ENCODE measurements at regions not wholly inside any gene's neighbourhood (a gene's known extent, or its start where the extent isn't known, plus 50 kb on each side); places are given as distances from the start of the nearest gene placed in this dataset.
A peak's percentile ranks its signal among the peaks of the same experiment; 100 is the strongest.

DNA sequence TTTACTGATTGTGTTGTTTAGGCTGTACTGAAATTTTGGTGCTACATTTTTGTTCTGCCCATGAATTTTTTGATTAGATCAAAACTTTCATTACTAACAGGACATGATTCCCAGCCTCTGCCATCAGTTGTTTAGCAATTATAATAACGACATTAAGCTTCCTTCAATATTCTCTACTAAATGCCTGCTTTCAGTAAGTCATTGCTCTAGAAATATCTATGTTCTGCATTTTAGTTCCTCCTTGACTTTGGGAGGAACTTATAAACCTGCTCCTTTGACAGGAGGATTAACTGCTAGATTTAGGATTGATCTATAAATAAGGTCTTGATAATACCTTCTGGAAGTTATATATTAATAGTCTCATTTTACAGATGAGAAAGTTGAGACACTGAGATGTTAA is 269.1 kb downstream of the RAP2B start:
- Histone ChIP-seq H3K36me3 (ENCODE audit: control insufficient read depth in 4 of 4, insufficient read depth in 4 of 4, low read length in 3 of 4) (no peaks in the 10 kb centered on the region), H3K4me3 (ENCODE audit: control insufficient read depth in 1 of 7, extremely low read depth in 1 of 7, insufficient read depth in 4 of 7, low read depth in 2 of 7, low read length in 6 of 7) (no peak overlapping the region), H3K27me3 (replicated peaks in 2 of 5; ENCODE audit: control insufficient read depth in 4 of 5, insufficient read depth in 5 of 5, low read length in 4 of 5) (peaks cover 0 to 45% (median 13%) of the 10 kb centered on the region in 5 experiments), H3K9me3 (ENCODE audit: control extremely low read depth in 1 of 5, control insufficient read depth in 4 of 5, insufficient read depth in 2 of 5, low read depth in 1 of 5, low read length in 4 of 5) (peaks cover 0 to 7% (median 0%) of the 10 kb centered on the region in 5 experiments), H3K27ac (ENCODE audit: insufficient read depth in 1 of 2, low read depth in 1 of 2, low read length in 2 of 2, poor library complexity in 1 of 2, severe bottlenecking in 2 of 2) (no peak overlapping the region), H3K4me1 (ENCODE audit: control extremely low read depth in 1 of 4, control insufficient read depth in 4 of 4, insufficient read depth in 4 of 4, low read length in 3 of 4) (no peaks in the 10 kb centered on the region)
- ChIA-PET CTCF (interaction anchor here (1.4 kb wide), 1 partner anchor 19 kb away, joined by 3 read pairs; no protein-coding TSS in a partner anchor), POLR2A (no interaction called here)
- 0% methylated on average over 1 of the region's 1 CpG for WGBS (ENCODE audit: insufficient coverage)
- no peak for DNase-seq

DNA sequence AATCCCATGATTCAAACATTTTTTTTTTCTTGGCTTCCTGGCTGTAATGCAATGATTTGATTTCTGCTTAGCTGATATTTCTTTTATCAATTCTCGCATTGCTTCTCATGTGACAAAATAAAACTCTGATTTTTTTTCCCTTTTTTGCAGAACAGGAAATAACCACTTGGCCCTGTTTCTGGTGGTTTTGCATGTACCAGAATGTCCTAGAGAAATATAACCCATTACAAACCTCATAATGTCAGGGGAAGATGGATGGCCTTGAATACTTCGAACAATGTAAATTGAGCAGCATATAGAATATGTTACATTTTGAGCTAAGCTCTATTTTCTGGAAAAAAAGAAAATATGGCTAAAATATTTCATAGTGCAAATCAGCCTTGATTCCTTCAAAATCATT is 275.6 kb downstream of the RAP2B start:
- ChIA-PET CTCF (interaction anchor here (0.8 to 1.3 kb wide), 2 partner anchors 19 to 253 kb away, joined by 3 read pairs; no protein-coding TSS in a partner anchor), POLR2A (no interaction called here)
- DNase-seq, result peak; percentile 18 to 58 (median 48)
- H3K4me1 ChIP-seq (ENCODE audit: control extremely low read depth in 1 of 4, control insufficient read depth in 4 of 4, insufficient read depth in 4 of 4, low read length in 3 of 4), result peaks cover 0 to 9% (median 8%) of the 10 kb centered on the region in 4 experiments
- H3K36me3 ChIP-seq (ENCODE audit: control insufficient read depth in 4 of 4, insufficient read depth in 4 of 4, low read length in 3 of 4), result no peaks in the 10 kb centered on the region
- peaks cover 0 to 64% (median 29%) of the 10 kb centered on the region in 5 experiments for H3K27me3 ChIP-seq (replicated peaks in 2 of 5; ENCODE audit: control insufficient read depth in 4 of 5, insufficient read depth in 5 of 5, low read length in 4 of 5)
- H3K27ac ChIP-seq (ENCODE audit: insufficient read depth in 1 of 2, low read depth in 1 of 2, low read length in 2 of 2, poor library complexity in 1 of 2, severe bottlenecking in 2 of 2), result no peak overlapping the region
- WGBS (ENCODE audit: insufficient coverage), result 0% methylated on average over 1 of the region's 2 CpGs
- H3K4me3 ChIP-seq (ENCODE audit: control insufficient read depth in 1 of 7, extremely low read depth in 1 of 7, insufficient read depth in 4 of 7, low read depth in 2 of 7, low read length in 6 of 7), result no peak overlapping the region
- H3K9me3 ChIP-seq (ENCODE audit: control extremely low read depth in 1 of 5, control insufficient read depth in 4 of 5, insufficient read depth in 2 of 5, low read depth in 1 of 5, low read length in 4 of 5), result peaks cover 0 to 6% (median 0%) of the 10 kb centered on the region in 5 experiments

DNA sequence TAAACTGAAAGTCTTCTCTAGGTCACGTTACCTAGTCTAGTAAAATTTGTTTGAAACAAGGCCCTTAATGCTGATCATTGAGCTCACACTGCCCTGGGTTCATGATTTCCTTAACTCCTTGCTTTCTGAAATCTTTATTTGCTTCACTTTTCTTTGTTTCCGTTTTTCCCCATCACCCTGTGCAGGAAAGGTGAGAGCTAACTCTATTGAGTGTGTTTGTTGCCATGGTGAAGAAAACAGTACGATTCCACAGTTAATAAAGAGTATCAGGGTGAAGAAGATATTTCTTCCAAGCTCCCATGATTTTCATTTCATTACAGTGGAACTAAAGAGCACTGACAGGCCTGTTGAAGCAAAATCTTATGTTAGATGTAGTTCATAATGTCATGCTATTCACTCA is 276.2 kb downstream of the RAP2B start:
- 56% methylated on average over 1 of the region's 3 CpGs for whole genome bisulfite sequencing (ENCODE audit: insufficient coverage)
- H3K4me1 ChIP-seq (ENCODE audit: control extremely low read depth in 1 of 4, control insufficient read depth in 4 of 4, insufficient read depth in 4 of 4, low read length in 3 of 4), result peaks cover 0 to 9% (median 8%) of the 10 kb centered on the region in 4 experiments
- POLR2A ChIA-PET, result no interaction called here
- no peak for DNase-seq
- H3K4me3 ChIP-seq (ENCODE audit: control insufficient read depth in 1 of 7, extremely low read depth in 1 of 7, insufficient read depth in 4 of 7, low read depth in 2 of 7, low read length in 6 of 7), result no peak overlapping the region
- peaks cover 0 to 65% (median 28%) of the 10 kb centered on the region in 5 experiments for H3K27me3 ChIP-seq (replicated peaks in 2 of 5; ENCODE audit: control insufficient read depth in 4 of 5, insufficient read depth in 5 of 5, low read length in 4 of 5)
- no peak overlapping the region for H3K27ac ChIP-seq (ENCODE audit: insufficient read depth in 1 of 2, low read depth in 1 of 2, low read length in 2 of 2, poor library complexity in 1 of 2, severe bottlenecking in 2 of 2)
- H3K36me3 ChIP-seq (ENCODE audit: control insufficient read depth in 4 of 4, insufficient read depth in 4 of 4, low read length in 3 of 4), result no peaks in the 10 kb centered on the region
- CTCF ChIA-PET, result interaction anchor here (1.3 kb wide), 1 partner anchor 274 kb away, joined by 4 read pairs; no protein-coding TSS in a partner anchor
- peaks cover 0 to 6% (median 0%) of the 10 kb centered on the region in 5 experiments for H3K9me3 ChIP-seq (ENCODE audit: control extremely low read depth in 1 of 5, control insufficient read depth in 4 of 5, insufficient read depth in 2 of 5, low read depth in 1 of 5, low read length in 4 of 5)

DNA sequence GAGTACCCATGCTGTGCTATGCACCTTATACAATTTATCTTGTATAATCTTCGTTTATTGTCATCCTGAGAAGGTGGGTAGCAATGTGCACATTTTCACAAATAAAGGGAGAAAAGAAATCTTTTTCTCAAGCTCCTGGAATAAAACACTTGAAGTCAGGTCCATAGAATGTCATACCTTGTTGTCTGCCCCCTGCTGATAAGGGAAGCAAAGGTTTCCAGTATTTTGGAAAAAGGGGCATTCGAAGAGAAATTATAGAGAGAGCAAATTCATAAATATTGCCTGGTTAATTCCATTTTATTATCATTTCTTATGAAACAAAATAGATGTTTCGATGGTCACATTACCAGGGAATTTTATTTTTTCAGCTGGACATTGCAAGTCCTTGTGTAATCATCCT is 277.8 kb downstream of the RAP2B start:
- DNase-seq, result peak in 2 of 3 donors; percentile 19 to 26
- Histone ChIP-seq H3K36me3 (ENCODE audit: control insufficient read depth in 4 of 4, insufficient read depth in 4 of 4, low read length in 3 of 4) (no peaks in the 10 kb centered on the region), H3K27me3 (replicated peaks in 2 of 5; ENCODE audit: control insufficient read depth in 4 of 5, insufficient read depth in 5 of 5, low read length in 4 of 5) (peaks cover 0 to 55% (median 27%) of the 10 kb centered on the region in 5 experiments), H3K4me3 (ENCODE audit: control insufficient read depth in 1 of 7, extremely low read depth in 1 of 7, insufficient read depth in 4 of 7, low read depth in 2 of 7, low read length in 6 of 7) (no peak overlapping the region), H3K4me1 (ENCODE audit: control extremely low read depth in 1 of 4, control insufficient read depth in 4 of 4, insufficient read depth in 4 of 4, low read length in 3 of 4) (peaks cover 0 to 9% (median 8%) of the 10 kb centered on the region in 4 experiments), H3K27ac (ENCODE audit: insufficient read depth in 1 of 2, low read depth in 1 of 2, low read length in 2 of 2, poor library complexity in 1 of 2, severe bottlenecking in 2 of 2) (no peak overlapping the region), H3K9me3 (ENCODE audit: control extremely low read depth in 1 of 5, control insufficient read depth in 4 of 5, insufficient read depth in 2 of 5, low read depth in 1 of 5, low read length in 4 of 5) (no peaks in the 10 kb centered on the region)
- POLR2A ChIA-PET, result no interaction called here
- WGBS (ENCODE audit: insufficient coverage), result no CpG with 5 or more reads among the region's 3 CpGs
- CTCF ChIA-PET, result interaction anchor here (1.0 to 1.5 kb wide), 3 partner anchors 14 to 330 kb away, joined by 3 to 5 read pairs (median 3); no protein-coding TSS in a partner anchor

DNA sequence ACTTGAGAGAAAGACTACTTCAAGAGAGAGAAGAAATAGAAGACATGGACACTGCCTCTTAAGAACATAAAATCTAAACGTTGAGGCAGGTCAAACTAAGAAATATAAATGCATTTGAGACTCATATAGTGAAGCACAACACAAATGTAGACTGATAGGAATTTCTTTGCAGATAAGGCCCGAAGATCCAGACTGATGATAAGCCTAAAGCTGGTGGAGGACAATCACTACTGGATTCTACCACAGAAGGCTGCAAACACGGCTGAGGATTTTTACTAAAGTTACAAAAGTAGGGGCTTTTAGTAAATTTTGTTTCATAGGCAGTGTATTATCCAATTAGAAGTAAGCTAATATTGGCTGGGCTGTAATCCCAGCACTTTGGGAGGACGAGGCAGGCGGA is 278.3 kb downstream of the RAP2B start:
- POLR2A ChIA-PET, result no interaction called here
- 100% methylated on average over 2 of the region's 5 CpGs for WGBS (ENCODE audit: insufficient coverage)
- H3K36me3 ChIP-seq (ENCODE audit: control insufficient read depth in 4 of 4, insufficient read depth in 4 of 4, low read length in 3 of 4), result no peaks in the 10 kb centered on the region

GRCh38 chr3:153442386-153442785 is 280.4 kb downstream of the RAP2B start:
- Histone ChIP-seq H3K27me3 (replicated peaks in 2 of 5; ENCODE audit: control insufficient read depth in 4 of 5, insufficient read depth in 5 of 5, low read length in 4 of 5) (peaks cover 0 to 39% (median 21%) of the 10 kb centered on the region in 5 experiments), H3K4me1 (ENCODE audit: control extremely low read depth in 1 of 4, control insufficient read depth in 4 of 4, insufficient read depth in 4 of 4, low read length in 3 of 4) (peaks cover 0 to 9% (median 8%) of the 10 kb centered on the region in 4 experiments), H3K27ac (ENCODE audit: insufficient read depth in 1 of 2, low read depth in 1 of 2, low read length in 2 of 2, poor library complexity in 1 of 2, severe bottlenecking in 2 of 2) (no peak overlapping the region), H3K36me3 (ENCODE audit: control insufficient read depth in 4 of 4, insufficient read depth in 4 of 4, low read length in 3 of 4) (no peaks in the 10 kb centered on the region), H3K4me3 (ENCODE audit: control insufficient read depth in 1 of 7, extremely low read depth in 1 of 7, insufficient read depth in 4 of 7, low read depth in 2 of 7, low read length in 6 of 7) (no peak overlapping the region), H3K9me3 (ENCODE audit: control extremely low read depth in 1 of 5, control insufficient read depth in 4 of 5, insufficient read depth in 2 of 5, low read depth in 1 of 5, low read length in 4 of 5) (no peaks in the 10 kb centered on the region)
- POLR2A ChIA-PET, result interaction anchor here (0.7 kb wide), 1 partner anchor 57 kb away, joined by 4 read pairs; no protein-coding TSS in a partner anchor
- 33% methylated on average over 1 of the region's 2 CpGs for WGBS (ENCODE audit: insufficient coverage)
- CTCF ChIA-PET, result interaction anchor here (0.6 to 0.9 kb wide), 2 partner anchors 19 to 742 kb away, joined by 3 read pairs; no protein-coding TSS in a partner anchor
- DNase-seq, result no peak

More for the DNA sequence above, 278.3 kb downstream of the RAP2B start:
- CTCF ChIA-PET, result interaction anchor here (1.0 to 1.5 kb wide), 2 partner anchors 15 to 275 kb away, joined by 3 to 5 read pairs; no protein-coding TSS in a partner anchor
- H3K4me3 ChIP-seq (ENCODE audit: control insufficient read depth in 1 of 7, extremely low read depth in 1 of 7, insufficient read depth in 4 of 7, low read depth in 2 of 7, low read length in 6 of 7), result no peak overlapping the region
- peaks cover 0 to 9% (median 8%) of the 10 kb centered on the region in 4 experiments for H3K4me1 ChIP-seq (ENCODE audit: control extremely low read depth in 1 of 4, control insufficient read depth in 4 of 4, insufficient read depth in 4 of 4, low read length in 3 of 4)
- H3K27ac ChIP-seq (ENCODE audit: insufficient read depth in 1 of 2, low read depth in 1 of 2, low read length in 2 of 2, poor library complexity in 1 of 2, severe bottlenecking in 2 of 2), result no peak overlapping the region
- no peaks in the 10 kb centered on the region for H3K9me3 ChIP-seq (ENCODE audit: control extremely low read depth in 1 of 5, control insufficient read depth in 4 of 5, insufficient read depth in 2 of 5, low read depth in 1 of 5, low read length in 4 of 5)
- H3K27me3 ChIP-seq (replicated peaks in 2 of 5; ENCODE audit: control insufficient read depth in 4 of 5, insufficient read depth in 5 of 5, low read length in 4 of 5), result peaks cover 0 to 51% (median 27%) of the 10 kb centered on the region in 5 experiments
- no peak for DNase-seq

DNA sequence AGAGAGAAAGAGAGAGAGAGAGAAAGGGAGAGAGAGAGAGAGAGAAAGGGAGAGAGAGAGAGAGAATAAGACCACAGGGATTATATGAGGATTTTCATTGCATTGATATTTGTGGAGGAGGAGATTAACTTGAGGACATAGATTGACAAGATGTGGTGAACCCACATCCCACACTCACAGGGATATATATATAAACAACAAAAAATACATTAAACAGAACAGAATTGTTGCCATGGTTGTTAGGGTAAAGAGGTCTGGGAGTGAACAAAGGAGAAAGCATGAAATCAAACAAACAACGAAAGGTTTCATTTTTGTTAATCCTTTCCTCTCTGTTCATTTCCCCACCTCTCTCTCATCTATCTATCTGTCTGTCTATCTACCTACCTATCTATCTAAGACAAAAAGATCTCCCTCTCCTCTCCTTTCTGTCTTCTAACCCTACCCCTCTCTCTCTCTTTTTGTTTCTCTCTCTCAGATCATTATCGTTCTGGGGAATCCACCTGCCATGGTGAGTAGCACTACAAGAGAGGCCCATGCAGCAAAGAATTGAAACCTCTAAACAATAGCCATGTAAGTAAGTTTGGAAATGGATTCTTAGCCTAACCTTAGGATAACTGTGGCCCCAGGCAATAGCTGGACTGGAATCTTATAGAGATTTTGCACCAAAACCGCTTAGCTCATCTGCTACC is 280.9 kb downstream of the RAP2B start:
- CTCF ChIA-PET, result interaction anchor here (0.6 to 0.9 kb wide), 2 partner anchors 20 to 741 kb away, joined by 3 read pairs; no protein-coding TSS in a partner anchor
- Histone ChIP-seq H3K4me1 (ENCODE audit: control extremely low read depth in 1 of 4, control insufficient read depth in 4 of 4, insufficient read depth in 4 of 4, low read length in 3 of 4) (peaks cover 0 to 7% (median 3%) of the 10 kb centered on the region in 4 experiments), H3K27me3 (replicated peaks in 2 of 5; ENCODE audit: control insufficient read depth in 4 of 5, insufficient read depth in 5 of 5, low read length in 4 of 5) (peaks cover 0 to 39% (median 21%) of the 10 kb centered on the region in 5 experiments), H3K27ac (ENCODE audit: insufficient read depth in 1 of 2, low read depth in 1 of 2, low read length in 2 of 2, poor library complexity in 1 of 2, severe bottlenecking in 2 of 2) (no peak overlapping the region), H3K36me3 (ENCODE audit: control insufficient read depth in 4 of 4, insufficient read depth in 4 of 4, low read length in 3 of 4) (no peaks in the 10 kb centered on the region), H3K4me3 (ENCODE audit: control insufficient read depth in 1 of 7, extremely low read depth in 1 of 7, insufficient read depth in 4 of 7, low read depth in 2 of 7, low read length in 6 of 7) (no peak overlapping the region), H3K9me3 (ENCODE audit: control extremely low read depth in 1 of 5, control insufficient read depth in 4 of 5, insufficient read depth in 2 of 5, low read depth in 1 of 5, low read length in 4 of 5) (no peaks in the 10 kb centered on the region)
- POLR2A ChIA-PET, result interaction anchor here (0.7 kb wide), 1 partner anchor 58 kb away, joined by 4 read pairs; no protein-coding TSS in a partner anchor
- DNase-seq, result no peak
- WGBS (ENCODE audit: insufficient coverage), result 100% methylated on average over 1 of the region's 3 CpGs
